OCI-LY7 (cell line): ENCODE measurements at regions not wholly inside any gene's neighbourhood (a gene's known extent, or its start where the extent isn't known, plus 50 kb on each side); places are given as distances from the start of the nearest gene placed in this dataset.

Source experiments
- BruUV-seq: library from RNA; stranded (reverse); fragments of 400-500 nt; replicated peaks from 2 replicates; lab custom pipeline; 2021; lab: Mats Ljungman, UMichigan
- CTCF ChIA-PET: fragments of 300-600 bp; sonication (Branson Sonifier 250); formaldehyde crosslinking; loops from one replicate; lab custom pipeline; 2022; ENCODE audit warnings: antibody characterized with exemption; ENCODE audit not compliant: unreplicated experiment; lab: Charles Lee
- POLR2A ChIA-PET: fragments of 300-600 bp; sonication (Branson Sonifier 250); formaldehyde crosslinking; loops from one replicate; lab custom pipeline; 2022; ENCODE audit warnings: antibody characterized with exemption; lab: Charles Lee
- DNase-seq: peaks from one replicate; pipeline ENCODE4 v3.0.0-alpha.2; 2015; ENCODE audit warnings: low spot score
- H2AFZ ChIP-seq: fragments of 200-600 bp; sonication (generic), shearing (Covaris generic); 2 replicates; pipeline ENCODE4 v1.6.1; 2014; ENCODE audit warnings: mild to moderate bottlenecking, antibody characterized with exemption, low read length, moderate library complexity
- H3K27ac ChIP-seq: fragments of 200-600 bp; sonication (generic); 2 replicates; pipeline ENCODE4 v1.5.1; 2014; ENCODE audit warnings: mixed run types, low read depth, mild to moderate bottlenecking, moderate library complexity, low read length, inconsistent platforms; ENCODE audit not compliant: poor library complexity, severe bottlenecking
- H3K36me3 ChIP-seq: fragments of 200-600 bp; sonication (generic); 2 replicates; pipeline ENCODE4 v1.6.1; 2014; ENCODE audit warnings: mild to moderate bottlenecking, antibody characterized with exemption, low read length, moderate library complexity, mixed read lengths; ENCODE audit not compliant: insufficient read depth
- H3K4me1 ChIP-seq: fragments of 200-600 bp; sonication (generic); 2 replicates; pipeline ENCODE4 v1.5.1; 2014; ENCODE audit warnings: mild to moderate bottlenecking, low read length; ENCODE audit not compliant: insufficient read depth, poor library complexity, severe bottlenecking
- H3K4me2 ChIP-seq: fragments of 200-600 bp; sonication (generic); 2 replicates; pipeline ENCODE4 v1.6.1; 2014; ENCODE audit warnings: mild to moderate bottlenecking, low read length
- H3K4me3 ChIP-seq: fragments of 200-600 bp; sonication (generic); 2 replicates; pipeline ENCODE4 v1.5.1; 2014; ENCODE audit warnings: mild to moderate bottlenecking, low read depth, low read length; ENCODE audit not compliant: poor library complexity, severe bottlenecking
- H3K79me2 ChIP-seq: fragments of 200-600 bp; sonication (generic); 2 replicates; pipeline ENCODE4 v1.6.1; 2016; ENCODE audit warnings: low read depth, mild to moderate bottlenecking, low read length, moderate library complexity, mixed read lengths; ENCODE audit not compliant: insufficient read depth
- H3K9me2 ChIP-seq: fragments of 200-600 bp; sonication (generic); 2 replicates; pipeline ENCODE4 v1.6.1; 2016; ENCODE audit warnings: mild to moderate bottlenecking, low read length, mixed read lengths; ENCODE audit not compliant: insufficient read depth
- H3K9me3 ChIP-seq: fragments of 200-600 bp; sonication (generic); 2 replicates; pipeline ENCODE4 v1.6.1; 2014; ENCODE audit warnings: mild to moderate bottlenecking, mixed run types, low read length, mixed read lengths
- H4K20me1 ChIP-seq: fragments of 200-600 bp; sonication (generic); 2 replicates; pipeline ENCODE4 v1.6.1; 2014; ENCODE audit warnings: mild to moderate bottlenecking, antibody characterized with exemption, low read length, moderate library complexity, mixed read lengths; ENCODE audit not compliant: insufficient read depth
- EZH2phosphoT487 ChIP-seq: fragments of 200-600 bp; sonication (generic); IDR thresholded peaks from 2 replicates; pipeline ENCODE4 v1.6.1; 2018; ENCODE audit warnings: low read depth, borderline replicate concordance, mild to moderate bottlenecking, mixed run types, antibody characterized with exemption, low read length, moderate library complexity, mixed read lengths
- intact Hi-C: fragments of 100-400 bp; cut with micrococcal nuclease; formaldehyde crosslinking; loops from one replicate; pipeline ENCODE4 v1.10.0; 2022; ENCODE audit not compliant: unreplicated experiment
- TF ChIP-seq, protein P1 (sequence below): fragments of 200-600 bp; sonication (generic); conservative IDR thresholded peaks from 2 replicates; pipeline ENCODE4 v1.5.1; 2014; ENCODE audit warnings: mild to moderate bottlenecking, antibody characterized with exemption, low read length, moderate library complexity, mixed read lengths

DNA sequence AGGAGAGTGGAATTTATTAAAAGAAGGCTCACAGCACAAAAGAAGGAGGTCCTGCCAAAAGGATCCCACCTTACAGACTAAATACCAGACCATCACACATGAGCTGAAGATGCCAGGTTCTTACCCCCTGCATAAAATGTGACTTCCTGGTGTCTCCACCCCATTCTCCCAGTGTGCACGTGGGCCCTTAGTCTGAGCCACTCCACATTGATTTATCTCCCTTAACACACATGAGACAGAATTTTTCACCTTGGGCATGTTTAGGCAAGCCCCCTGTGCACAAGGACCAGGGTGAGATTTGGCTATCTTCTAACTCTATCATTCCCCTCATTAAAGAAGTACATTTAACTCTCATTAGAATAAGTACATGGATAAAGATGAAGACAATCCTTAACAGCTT is 916.7 kb downstream of the PLOD2 start:
- TF ChIP-seq, protein P1, sequence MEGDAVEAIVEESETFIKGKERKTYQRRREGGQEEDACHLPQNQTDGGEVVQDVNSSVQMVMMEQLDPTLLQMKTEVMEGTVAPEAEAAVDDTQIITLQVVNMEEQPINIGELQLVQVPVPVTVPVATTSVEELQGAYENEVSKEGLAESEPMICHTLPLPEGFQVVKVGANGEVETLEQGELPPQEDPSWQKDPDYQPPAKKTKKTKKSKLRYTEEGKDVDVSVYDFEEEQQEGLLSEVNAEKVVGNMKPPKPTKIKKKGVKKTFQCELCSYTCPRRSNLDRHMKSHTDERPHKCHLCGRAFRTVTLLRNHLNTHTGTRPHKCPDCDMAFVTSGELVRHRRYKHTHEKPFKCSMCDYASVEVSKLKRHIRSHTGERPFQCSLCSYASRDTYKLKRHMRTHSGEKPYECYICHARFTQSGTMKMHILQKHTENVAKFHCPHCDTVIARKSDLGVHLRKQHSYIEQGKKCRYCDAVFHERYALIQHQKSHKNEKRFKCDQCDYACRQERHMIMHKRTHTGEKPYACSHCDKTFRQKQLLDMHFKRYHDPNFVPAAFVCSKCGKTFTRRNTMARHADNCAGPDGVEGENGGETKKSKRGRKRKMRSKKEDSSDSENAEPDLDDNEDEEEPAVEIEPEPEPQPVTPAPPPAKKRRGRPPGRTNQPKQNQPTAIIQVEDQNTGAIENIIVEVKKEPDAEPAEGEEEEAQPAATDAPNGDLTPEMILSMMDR, result no peak
- TF ChIP-seq EZH2phosphoT487, result no peak
- H4K20me1 ChIP-seq, result no peaks in the 10 kb centered on the region
- no peak overlapping the region for H3K4me2 ChIP-seq
- H3K4me3 ChIP-seq, result no peak overlapping the region
- intact Hi-C loops, result no loop called here
- no peak overlapping the region for H3K27ac ChIP-seq
- POLR2A ChIA-PET, result interaction anchor here (0.6 kb wide), 2 partner anchors 50 to 748 kb away, joined by 3 to 4 read pairs; no protein-coding TSS in a partner anchor
- no peaks in the 10 kb centered on the region for H3K4me1 ChIP-seq
- no peaks in the 10 kb centered on the region for H3K79me2 ChIP-seq
- no peaks in the 10 kb centered on the region for H3K9me2 ChIP-seq
- no TSS peak for BruUV-seq
- no peak for DNase-seq
- H2AFZ ChIP-seq, result no peak overlapping the region
- peaks cover 5% of the 10 kb centered on the region; the same call in 1 of the 2 replicates for H3K9me3 ChIP-seq
- CTCF ChIA-PET, result no interaction called here
- H3K36me3 ChIP-seq, result no peaks in the 10 kb centered on the region

DNA sequence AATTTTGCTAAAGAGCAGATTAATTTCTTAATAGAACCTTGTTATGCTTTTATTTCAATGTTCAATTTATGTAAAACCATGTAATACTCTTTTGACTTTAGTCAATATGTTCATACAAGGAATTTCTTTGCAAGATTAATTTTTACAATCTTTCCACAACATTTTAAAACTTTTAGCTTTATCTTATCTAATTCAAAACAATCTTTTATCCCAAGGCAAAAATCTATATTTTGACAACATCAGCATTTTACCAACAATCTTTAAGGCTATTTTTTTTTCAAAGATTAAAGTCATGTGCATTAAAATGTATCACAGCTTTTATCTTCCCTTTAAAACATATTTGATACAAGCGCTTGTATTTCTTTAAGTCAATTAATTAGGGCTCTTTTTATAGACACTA is 914.7 kb downstream of the PLOD2 start:
- Histone ChIP-seq H3K4me2 (no peak overlapping the region), H3K9me2 (no peaks in the 10 kb centered on the region), H4K20me1 (no peaks in the 10 kb centered on the region), H3K36me3 (no peaks in the 10 kb centered on the region), H3K4me3 (no peak overlapping the region), H3K27ac (no peak overlapping the region), H2AFZ (no peak overlapping the region), H3K79me2 (no peaks in the 10 kb centered on the region), H3K4me1 (no peaks in the 10 kb centered on the region), H3K9me3 (peaks cover 5% of the 10 kb centered on the region; the same call in 1 of the 2 replicates)
- ChIA-PET POLR2A (interaction anchor here (0.6 kb wide), 1 partner anchor 209 kb away, joined by 3 read pairs; no protein-coding TSS in a partner anchor), CTCF (no interaction called here)
- TF ChIP-seq EZH2phosphoT487, result no peak
- TF ChIP-seq, protein P1, result no peak
- intact Hi-C loops, result no loop called here
- BruUV-seq, result no TSS peak
- DNase-seq, result no peak

DNA sequence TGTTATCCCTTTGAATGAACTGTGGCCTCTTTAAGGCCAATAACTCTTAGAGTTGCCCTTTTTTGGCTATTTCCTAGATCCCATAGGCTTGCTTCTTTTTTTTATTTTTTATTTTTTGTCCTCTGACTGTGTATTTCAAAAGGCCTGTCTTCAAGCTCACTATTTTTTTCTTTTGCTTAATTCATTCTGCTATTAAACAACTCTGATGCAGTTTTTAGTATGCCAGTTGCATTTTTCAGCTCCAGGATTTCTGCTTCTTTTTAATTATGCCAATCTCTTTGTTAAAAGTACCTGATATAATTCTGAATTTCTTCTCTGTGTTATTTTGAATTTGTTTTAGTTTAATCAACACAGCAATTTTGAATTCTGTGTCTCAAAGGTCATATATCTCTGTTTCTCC is 912.1 kb downstream of the PLOD2 start:
- no peak for DNase-seq
- no TSS peak for BruUV-seq
- TF ChIP-seq, protein P1, result no peak
- no peak for TF ChIP-seq EZH2phosphoT487
- Histone ChIP-seq H3K4me1 (no peaks in the 10 kb centered on the region), H3K79me2 (no peaks in the 10 kb centered on the region), H3K36me3 (no peaks in the 10 kb centered on the region), H3K9me3 (peaks cover 5% of the 10 kb centered on the region; the same call in 1 of the 2 replicates), H3K27ac (no peak overlapping the region), H3K4me3 (no peak overlapping the region), H4K20me1 (no peaks in the 10 kb centered on the region), H2AFZ (no peak overlapping the region), H3K4me2 (no peak overlapping the region), H3K9me2 (no peaks in the 10 kb centered on the region)
- POLR2A ChIA-PET, result no interaction called here
- intact Hi-C loops, result no loop called here
- CTCF ChIA-PET, result no interaction called here
